Midbrain (tissue), 1 donor: ENCODE measurements at regions not wholly inside any gene's neighbourhood (a gene's known extent, or its start where the extent isn't known, plus 50 kb on each side); places are given as distances from the start of the nearest gene placed in this dataset.
A peak's percentile ranks its signal among the peaks of the same experiment; 100 is the strongest.
"Not testable (repeated sequence)": the region's sequence is repeated elsewhere in the genome, so short reads cannot be mapped to it uniquely, and the experiment has no call there.

Source experiments
- DNase-seq: peaks from one replicate; lab custom pipeline; 2025; lab: John Stamatoyannopoulos, UW

GRCh38 chr3:193803288-193803687, 210.3 kb downstream of the OPA1 start:
- no peak for DNase-seq

- DNase-seq = no peak
Measured at GRCh38 chr3:193805448-193805847, 212.4 kb downstream of the OPA1 start.

GRCh38 chr3:193808317-193808716, 215.3 kb downstream of the OPA1 start:
- no peak for DNase-seq

- no peak for DNase-seq
Measured at GRCh38 chr3:193809106-193809505, 216.1 kb downstream of the OPA1 start.

- DNase-seq = no peak
Measured at GRCh38 chr3:193812078-193812725, 219.2 kb downstream of the OPA1 start.

- no peak for DNase-seq
Measured at GRCh38 chr3:193812791-193813500, 219.9 kb downstream of the OPA1 start.

- DNase-seq = no peak
Measured at GRCh38 chr3:193813501-193813830, 220.5 kb downstream of the OPA1 start.

GRCh38 chr3:193814166-193814892, 221.3 kb downstream of the OPA1 start:
- no peak for DNase-seq

- no peak for DNase-seq
Measured at GRCh38 chr3:193815246-193816027, 222.4 kb downstream of the OPA1 start.

- DNase-seq = no peak
Measured at GRCh38 chr3:193816028-193816395, 223.0 kb downstream of the OPA1 start.

GRCh38 chr3:193816656-193817311, 223.8 kb downstream of the OPA1 start:
- peak; percentile 13 for DNase-seq

GRCh38 chr3:193819117-193820010, 226.4 kb downstream of the OPA1 start:
- no peak for DNase-seq

GRCh38 chr3:193821151-193821668, 228.2 kb downstream of the OPA1 start:
- DNase-seq = no peak

GRCh38 chr3:193822492-193823212, 229.6 kb downstream of the OPA1 start:
- DNase-seq = no peak

- DNase-seq = not testable (repeated sequence)
Measured at GRCh38 chr3:193823213-193823605, 230.2 kb downstream of the OPA1 start.

- DNase-seq = no peak
Measured at GRCh38 chr3:193824365-193824764, 231.4 kb downstream of the OPA1 start.

GRCh38 chr3:193825617-193826016, 232.6 kb downstream of the OPA1 start:
- no peak for DNase-seq

GRCh38 chr3:193826159-193826795, 233.3 kb downstream of the OPA1 start:
- DNase-seq = no peak

- no peak for DNase-seq
Measured at GRCh38 chr3:193827040-193827669, 234.1 kb downstream of the OPA1 start.
